ENCODE measurements at regions not wholly inside any gene's neighbourhood (a gene's known extent, or its start where the extent isn't known, plus 50 kb on each side); places are given as distances from the start of the nearest gene placed in this dataset.
"Not testable (repeated sequence)": the region's sequence is repeated elsewhere in the genome, so short reads cannot be mapped to it uniquely, and the experiment has no call there.

DNA sequence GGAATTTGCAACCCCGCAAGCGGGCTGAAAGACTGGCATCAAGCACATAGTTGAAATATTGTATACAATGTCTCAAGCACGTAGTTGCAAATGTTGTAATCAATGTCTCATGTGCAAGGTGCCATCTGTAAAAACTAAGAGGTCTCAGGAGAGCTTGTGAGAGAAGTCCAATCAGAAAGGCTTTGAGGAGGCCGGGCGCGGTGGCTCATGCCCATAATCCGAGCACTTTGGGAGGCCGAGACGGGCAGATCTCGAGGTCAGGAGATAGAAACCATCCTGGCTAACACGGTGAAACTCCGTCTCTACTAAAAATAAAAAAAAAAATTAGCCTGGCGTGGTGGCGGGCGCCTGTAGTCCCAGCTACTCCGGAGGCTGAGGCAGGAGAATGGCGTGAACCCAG is 1414.7 kb downstream of the BRD1 start:
- not testable (repeated sequence) for H3K4me3 ChIP-seq (ENCODE audit: low read length)

DNA sequence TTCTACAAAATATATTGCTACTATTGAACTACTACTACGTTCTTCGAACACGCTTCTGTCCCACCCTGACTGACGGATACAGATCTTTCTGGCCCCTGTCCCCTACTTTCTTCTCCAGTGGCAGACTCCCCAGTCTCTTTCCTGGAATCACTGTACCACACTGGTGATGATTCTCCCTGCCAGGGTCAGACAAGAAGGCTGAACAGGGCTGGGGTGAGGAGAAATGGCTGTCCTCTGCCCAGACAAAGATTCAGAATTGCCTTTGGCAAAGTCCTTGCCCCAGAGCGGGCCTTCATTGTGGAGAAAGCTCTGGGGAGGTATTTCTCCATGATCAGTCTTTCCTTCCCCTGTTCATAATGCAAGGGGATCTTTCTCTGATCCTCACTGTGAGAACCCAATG is 1417.1 kb downstream of the BRD1 start:
- no peak for DNase-seq (ENCODE audit: low read depth, low spot score)
- no peak overlapping the region for H3K4me3 ChIP-seq (ENCODE audit: low read length)

More for the DNA sequence above, 1414.7 kb downstream of the BRD1 start:
- DNase-seq (ENCODE audit: low read depth, low spot score): not testable (repeated sequence)

- no peak overlapping the region for H3K4me3 ChIP-seq (ENCODE audit: low read length)
- DNase-seq (ENCODE audit: low read depth, low spot score): no peak
These were observed 1420.3 kb downstream of the BRD1 start for GRCh38 chr22:48407256-48407955.

DNA sequence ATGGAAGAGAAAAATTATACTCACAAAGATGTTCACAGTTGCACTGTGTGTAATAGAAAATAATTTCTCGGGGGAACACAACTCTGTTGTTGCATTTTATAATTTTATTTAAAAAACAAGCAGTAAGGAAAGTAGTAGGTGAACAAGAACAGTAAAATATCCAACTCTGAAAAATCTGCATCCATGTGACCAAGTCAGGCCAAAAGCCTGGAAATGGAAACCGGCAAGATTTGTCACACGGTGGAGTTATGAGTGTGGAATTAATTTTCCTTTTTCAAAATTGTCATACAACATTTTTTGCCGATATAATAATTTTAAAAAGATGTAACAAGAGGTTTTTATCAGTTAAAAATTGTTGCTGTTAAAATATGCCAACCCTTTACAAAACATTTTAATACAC is 1421.5 kb downstream of the BRD1 start:
- no peak for DNase-seq (ENCODE audit: low read depth, low spot score)
- no peak overlapping the region for H3K4me3 ChIP-seq (ENCODE audit: low read length)

- DNase-seq (ENCODE audit: low read depth, low spot score): no peak
- no peak overlapping the region for H3K4me3 ChIP-seq (ENCODE audit: low read length)
These were observed 1421.9 kb downstream of the BRD1 start for GRCh38 chr22:48405741-48406140.

DNA sequence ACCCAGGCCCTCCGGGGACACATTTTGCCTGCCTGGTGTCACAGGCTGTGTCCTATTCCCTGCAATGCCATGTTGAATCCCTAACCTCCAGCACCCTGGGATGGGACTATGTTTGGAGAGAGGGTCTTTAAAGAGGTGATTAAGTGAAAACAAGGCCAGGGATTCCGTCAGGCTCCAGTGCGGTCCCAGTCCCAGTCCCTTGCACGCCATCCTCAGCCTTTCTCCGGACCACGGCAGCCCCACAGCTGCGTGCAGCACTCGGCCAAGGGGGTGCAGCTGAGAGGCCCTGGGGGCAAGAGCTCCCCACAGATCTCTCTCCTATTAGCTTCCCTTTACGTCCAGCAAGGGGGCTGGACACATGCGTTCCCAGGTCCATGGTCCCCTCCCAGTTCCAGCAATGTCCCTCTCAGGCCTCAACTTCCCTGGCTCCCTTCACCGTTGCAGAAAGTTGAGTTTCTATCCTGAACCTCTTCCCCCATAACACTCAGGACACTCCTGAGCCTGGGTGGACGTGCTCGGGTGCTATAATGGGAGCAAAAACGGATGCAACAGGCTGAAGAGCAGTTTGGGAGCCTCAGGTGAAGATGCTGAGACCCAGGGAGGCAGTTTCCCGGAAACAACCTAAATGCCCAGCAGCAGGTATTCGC is 1422.7 kb downstream of the BRD1 start:
- DNase-seq (ENCODE audit: low read depth, low spot score): no peak
- H3K4me3 ChIP-seq (ENCODE audit: low read length): no peak overlapping the region

DNA sequence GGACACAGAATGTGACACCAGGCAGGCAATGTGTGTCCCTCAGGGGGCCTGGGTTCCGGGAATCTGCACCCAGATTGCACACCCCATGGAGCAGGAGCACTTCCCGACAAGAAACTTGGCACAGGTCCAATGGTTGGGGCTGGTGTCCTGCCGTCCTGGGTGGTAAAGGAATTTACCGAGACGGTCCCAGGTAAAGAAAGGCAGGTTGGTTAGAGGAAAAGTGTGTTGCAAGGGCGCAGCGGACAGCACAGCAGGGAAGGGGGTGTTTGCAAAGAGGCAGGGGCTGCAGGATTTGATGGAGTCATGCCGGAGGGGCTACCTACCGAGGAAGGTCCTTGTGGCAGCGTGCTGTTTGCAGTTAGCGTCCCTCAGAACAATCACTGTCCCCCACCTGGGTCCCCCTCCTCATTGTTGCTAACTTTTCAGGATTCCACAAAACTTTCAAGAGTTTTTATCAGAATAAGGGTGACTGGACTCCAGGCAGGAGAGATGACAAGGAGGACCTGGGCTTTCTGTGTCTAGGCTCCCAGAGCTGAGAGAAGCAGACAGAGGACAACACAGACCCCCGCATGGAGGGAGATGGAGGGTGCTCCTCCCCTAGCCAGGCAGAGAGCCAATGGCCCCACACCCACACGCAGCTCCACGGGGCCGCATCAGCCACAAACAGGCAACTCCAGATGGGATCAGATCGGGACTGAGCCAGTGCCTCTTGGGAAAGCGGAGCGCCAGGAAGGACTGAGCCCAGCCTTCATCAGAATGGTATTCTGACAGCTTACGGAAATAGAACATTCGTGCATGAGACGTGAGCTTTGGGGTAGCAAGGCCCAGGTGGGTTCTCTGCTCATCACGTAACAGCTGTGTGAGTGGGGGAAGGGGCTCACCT is 1423.9 kb downstream of the BRD1 start:
- no peak overlapping the region for H3K4me3 ChIP-seq (ENCODE audit: low read length)

GRCh38 chr22:48402591-48403031 is 1425.1 kb downstream of the BRD1 start:
- DNase-seq (ENCODE audit: low read depth, low spot score): no peak
- H3K4me3 ChIP-seq (ENCODE audit: low read length): no peak overlapping the region

More for the DNA sequence above, 1423.9 kb downstream of the BRD1 start:
- no peak for DNase-seq (ENCODE audit: low read depth, low spot score)

DNA sequence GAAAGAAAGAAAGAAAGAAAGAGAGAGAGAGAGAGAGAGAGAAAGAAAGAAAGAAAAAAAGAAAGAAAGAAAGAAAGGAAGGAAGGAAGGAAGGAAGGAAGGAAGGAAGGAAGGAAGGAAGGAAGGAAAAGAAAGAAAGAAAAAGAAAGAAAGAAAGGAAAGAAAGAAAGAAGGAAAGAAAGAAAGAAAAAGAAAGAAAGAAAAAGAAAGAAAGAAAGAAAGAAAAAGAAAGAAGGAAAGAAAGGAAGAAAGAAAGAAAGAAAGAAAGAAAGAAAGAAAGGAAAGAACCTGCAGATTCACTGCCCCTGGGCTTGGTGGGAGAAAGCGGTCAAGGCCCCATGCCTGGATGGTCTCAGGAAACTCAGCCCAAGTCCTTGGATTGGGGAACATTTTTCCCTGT is 1426.2 kb downstream of the BRD1 start:
- DNase-seq (ENCODE audit: low read depth, low spot score); H3K4me3 ChIP-seq (ENCODE audit: low read length): not testable (repeated sequence)

- no peak for DNase-seq (ENCODE audit: low read depth, low spot score)
- H3K4me3 ChIP-seq (ENCODE audit: low read length): no peak overlapping the region
These were observed 1429.3 kb downstream of the BRD1 start for GRCh38 chr22:48398181-48398905.

DNA sequence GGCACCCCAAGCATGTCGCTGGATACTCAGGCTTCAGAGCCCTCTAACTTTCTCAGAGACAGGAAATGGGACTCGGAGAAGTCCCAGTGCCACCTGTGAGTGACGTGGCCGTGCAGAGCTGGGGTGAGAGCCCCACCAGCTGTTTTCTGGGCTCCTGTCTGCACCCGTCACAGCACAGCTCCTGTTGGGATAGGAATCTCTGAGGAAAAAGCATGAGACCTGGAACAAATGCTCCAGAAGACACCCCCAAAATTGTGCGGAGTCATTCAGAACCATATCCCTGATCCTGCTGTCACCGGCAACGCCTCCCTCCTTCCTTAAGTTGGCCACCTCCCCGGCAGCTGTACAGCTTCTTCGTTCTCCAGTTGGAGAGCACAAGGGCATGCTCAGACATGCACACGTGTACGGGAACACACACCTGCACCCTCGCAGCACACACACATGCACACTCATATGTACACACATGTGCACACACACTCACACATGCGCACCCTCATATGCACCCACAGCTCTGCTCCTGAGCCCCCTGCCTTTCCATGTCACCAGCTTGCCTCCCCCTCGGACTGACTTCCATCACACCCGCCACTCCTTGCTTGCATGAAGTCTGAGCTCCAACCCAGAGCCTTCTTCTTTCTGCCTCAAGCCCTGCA is 1430.0 kb downstream of the BRD1 start:
- H3K4me3 ChIP-seq (ENCODE audit: low read length): no peak overlapping the region
- no peak for DNase-seq (ENCODE audit: low read depth, low spot score)

DNA sequence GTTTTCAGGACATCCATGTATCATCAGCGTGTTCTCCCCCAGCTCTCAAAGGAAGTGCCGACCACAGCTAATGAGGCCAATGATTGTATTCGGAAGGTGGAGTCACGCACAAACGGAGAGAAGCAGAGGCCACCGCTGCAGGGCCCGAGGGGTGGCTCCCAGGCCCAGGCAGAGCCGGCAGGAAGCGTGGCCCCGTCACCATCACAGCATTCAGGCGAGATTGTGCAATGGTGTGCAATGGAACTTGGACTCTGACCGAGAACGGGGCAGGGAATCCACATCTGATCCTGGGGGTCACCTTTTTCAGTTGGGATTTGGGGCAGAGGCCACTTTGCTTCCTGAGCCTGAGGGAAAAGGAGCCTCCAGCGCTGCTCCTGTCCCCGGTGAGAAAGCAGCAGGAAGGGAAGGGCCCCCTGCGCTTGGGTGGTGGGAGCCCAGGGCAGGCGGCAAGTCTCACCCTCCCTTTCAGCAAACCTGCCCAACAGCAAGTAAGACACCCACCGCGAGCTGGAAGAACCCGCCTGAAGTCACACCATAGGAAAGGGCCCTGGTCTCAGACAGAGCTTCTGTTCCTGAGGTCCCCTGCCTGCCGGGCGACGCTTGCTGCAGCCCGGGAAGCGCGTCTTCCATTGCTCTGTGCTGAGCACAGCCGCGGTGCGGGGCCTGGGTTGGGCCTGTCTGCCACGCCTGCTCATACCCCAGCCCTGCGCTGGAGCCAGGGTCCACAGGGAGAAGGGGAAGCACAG is 1430.7 kb downstream of the BRD1 start:
- H3K4me3 ChIP-seq (ENCODE audit: low read length): no peak overlapping the region
- DNase-seq (ENCODE audit: low read depth, low spot score): no peak

GRCh38 chr22:48396091-48396784 is 1431.4 kb downstream of the BRD1 start:
- no peak overlapping the region for H3K4me3 ChIP-seq (ENCODE audit: low read length)
- no peak for DNase-seq (ENCODE audit: low read depth, low spot score)

GRCh38 chr22:48395201-48395600 is 1432.5 kb downstream of the BRD1 start:
- H3K4me3 ChIP-seq (ENCODE audit: low read length): no peak overlapping the region
- no peak for DNase-seq (ENCODE audit: low read depth, low spot score)

DNA sequence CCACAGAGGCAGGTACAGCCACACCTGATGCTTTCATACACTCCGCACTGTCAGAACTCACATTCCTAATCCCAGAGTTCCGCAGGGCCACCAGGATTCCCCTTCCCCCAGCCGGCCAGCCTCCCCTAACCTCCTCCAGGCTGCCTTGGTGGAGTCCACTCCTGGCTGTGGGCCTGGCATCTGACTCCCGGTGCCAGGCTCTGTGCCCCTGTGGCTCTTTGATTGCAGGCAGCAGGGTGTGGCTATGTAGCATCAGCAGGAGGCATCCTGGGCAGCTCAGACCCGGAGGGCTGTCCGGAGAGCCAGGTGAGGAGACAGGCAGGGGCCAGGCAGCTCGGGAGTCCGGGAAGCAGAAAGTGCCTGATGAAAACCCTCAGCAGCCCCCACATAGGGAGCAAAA is 1432.9 kb downstream of the BRD1 start:
- no peak overlapping the region for H3K4me3 ChIP-seq (ENCODE audit: low read length)
- DNase-seq (ENCODE audit: low read depth, low spot score): no peak

GRCh38 chr22:48393885-48394284 is 1433.8 kb downstream of the BRD1 start:
- H3K4me3 ChIP-seq (ENCODE audit: low read length): no peak overlapping the region

GRCh38 chr22:48393041-48393370 is 1434.7 kb downstream of the BRD1 start:
- H3K4me3 ChIP-seq (ENCODE audit: low read length): no peak overlapping the region
- no peak for DNase-seq (ENCODE audit: low read depth, low spot score)

More at GRCh38 chr22:48393885-48394284, 1433.8 kb downstream of the BRD1 start:
- no peak for DNase-seq (ENCODE audit: low read depth, low spot score)

GRCh38 chr22:48391820-48392219 is 1435.9 kb downstream of the BRD1 start:
- DNase-seq (ENCODE audit: low read depth, low spot score): no peak
- H3K4me3 ChIP-seq (ENCODE audit: low read length): no peak overlapping the region

Measured in Jurkat, Clone E6-1 (cell line).